GM12873 (cell line): ENCODE measurements at regions not wholly inside any gene's neighbourhood (a gene's known extent, or its start where the extent isn't known, plus 50 kb on each side); places are given as distances from the start of the nearest gene placed in this dataset.

Experiments used
- CTCF ChIP-seq: IDR thresholded peaks from 2 replicates; pipeline ENCODE4 v1.5.1; 2012; ENCODE audit warnings: low read depth, mild to moderate bottlenecking, moderate library complexity, low read length, control low read depth; ENCODE audit not compliant: insufficient read depth; ENCODE audit errors: missing control alignments

GRCh38 chr5:2591777-2592453 is 159.6 kb downstream of the IRX2 start:
- no peak for TF ChIP-seq CTCF

- TF ChIP-seq CTCF: no peak
Observed at GRCh38 chr5:2588850-2589501, 162.5 kb downstream of the IRX2 start.

- no peak for TF ChIP-seq CTCF
Observed at GRCh38 chr5:2587189-2588031, 164.1 kb downstream of the IRX2 start.

- TF ChIP-seq CTCF: no peak
Observed at GRCh38 chr5:2586016-2586715, 165.3 kb downstream of the IRX2 start.

GRCh38 chr5:2584579-2585269 is 166.8 kb downstream of the IRX2 start:
- TF ChIP-seq CTCF: no peak

GRCh38 chr5:2582507-2582906 is 169.0 kb downstream of the IRX2 start:
- TF ChIP-seq CTCF: no peak
